HG03045 (cell line): ENCODE measurements at regions not wholly inside any gene's neighbourhood (a gene's known extent, or its start where the extent isn't known, plus 50 kb on each side); places are given as distances from the start of the nearest gene placed in this dataset.

Source experiments
- ATAC-seq: cut with Tn5 transposase; IDR thresholded peaks from one replicate; pipeline ENCODE4 v1.9.1; 2021; ENCODE audit warnings: mild to moderate bottlenecking, moderate library complexity; ENCODE audit not compliant: unreplicated experiment

DNA sequence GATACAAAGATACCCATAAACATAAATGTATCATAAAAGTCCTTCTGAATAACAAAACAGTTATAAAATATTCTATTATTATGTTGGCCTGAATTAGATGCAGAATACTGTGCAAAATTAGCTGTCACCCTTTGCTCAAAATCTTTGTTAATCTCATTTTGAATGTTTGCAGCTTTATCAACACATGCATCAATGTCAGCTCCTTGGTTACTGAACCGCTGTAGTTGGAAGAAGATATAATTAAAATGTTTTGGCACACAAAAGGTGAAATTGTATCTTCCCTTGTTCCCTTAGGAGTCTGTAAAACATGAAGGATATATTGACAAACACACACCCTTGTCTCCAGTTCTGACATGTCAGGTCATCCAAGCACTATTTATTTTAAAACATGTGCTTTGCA lies 146.3 kb upstream of the POU5F2 start:
- no peak for ATAC-seq

- no peak for ATAC-seq
Observed at GRCh38 chr5:93886917-93887361, 145.5 kb upstream of the POU5F2 start.

DNA sequence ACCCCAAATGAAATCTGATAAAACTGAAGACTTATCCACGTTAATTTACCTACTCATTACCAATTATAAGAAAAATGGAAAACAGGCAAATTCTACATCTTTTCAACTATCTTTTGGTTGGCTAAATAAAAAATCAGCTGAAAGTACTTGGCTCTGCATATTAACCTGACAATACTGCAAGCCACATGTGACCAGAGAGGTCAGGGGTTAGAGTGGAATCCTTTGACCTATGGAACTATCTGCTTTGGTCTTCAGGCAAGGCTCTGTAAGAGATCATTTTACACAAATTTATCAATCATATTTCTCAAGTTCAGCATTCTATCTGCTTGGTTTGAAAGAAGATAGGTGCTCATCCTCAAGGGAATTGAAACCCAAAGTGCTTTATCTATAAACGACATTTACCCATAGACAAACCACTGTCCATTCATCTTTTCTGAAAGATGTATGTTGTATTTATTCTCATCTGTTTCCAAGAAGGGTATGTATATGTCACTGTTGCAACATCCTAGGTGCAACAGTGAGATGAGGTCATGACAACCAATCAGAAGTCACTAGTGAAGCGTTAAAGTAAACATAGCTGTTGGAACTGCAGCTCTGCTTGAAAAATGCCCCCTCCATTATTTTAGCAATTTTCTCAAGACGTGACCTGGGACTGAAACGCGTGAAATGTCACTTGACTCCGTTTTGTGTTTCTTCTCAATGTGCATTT lies 144.9 kb upstream of the POU5F2 start:
- ATAC-seq = no peak

DNA sequence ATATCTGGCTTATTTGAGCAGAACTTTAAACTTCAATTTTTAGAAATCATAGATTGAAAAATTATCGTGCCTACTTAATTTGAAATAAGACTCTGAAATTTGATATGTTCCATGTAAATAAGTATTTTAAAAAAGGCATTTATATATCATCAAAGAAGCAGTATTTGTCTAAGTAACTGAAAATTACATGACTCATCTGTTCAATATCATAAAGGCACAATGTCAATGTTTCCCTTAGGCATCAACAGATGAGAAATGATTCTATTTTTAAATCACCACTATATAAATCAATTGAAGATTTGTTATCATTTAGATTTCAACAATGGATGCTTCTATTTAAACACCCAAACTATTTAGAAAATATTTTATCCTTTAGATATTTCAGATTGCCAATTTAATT lies 142.9 kb upstream of the POU5F2 start:
- no peak for ATAC-seq

DNA sequence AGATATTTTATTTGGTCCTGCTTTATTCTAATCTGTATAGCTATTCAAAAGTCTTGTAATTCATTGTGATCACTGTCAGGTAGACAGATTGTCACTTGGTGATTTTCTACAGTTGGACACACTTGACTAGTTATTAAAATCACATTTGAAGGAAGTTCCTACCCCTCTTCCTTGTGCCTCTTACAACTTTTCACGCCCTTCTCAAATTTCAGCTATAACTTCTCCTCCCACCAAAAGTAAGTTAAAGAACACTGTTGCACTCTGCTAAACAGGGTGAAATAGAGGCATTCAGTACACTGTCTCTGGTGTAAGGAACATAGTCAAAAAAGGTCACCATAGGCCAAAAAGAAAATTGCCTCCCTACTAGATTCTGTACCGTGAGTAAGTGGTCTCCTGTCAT lies 142.1 kb upstream of the POU5F2 start:
- ATAC-seq = no peak

DNA sequence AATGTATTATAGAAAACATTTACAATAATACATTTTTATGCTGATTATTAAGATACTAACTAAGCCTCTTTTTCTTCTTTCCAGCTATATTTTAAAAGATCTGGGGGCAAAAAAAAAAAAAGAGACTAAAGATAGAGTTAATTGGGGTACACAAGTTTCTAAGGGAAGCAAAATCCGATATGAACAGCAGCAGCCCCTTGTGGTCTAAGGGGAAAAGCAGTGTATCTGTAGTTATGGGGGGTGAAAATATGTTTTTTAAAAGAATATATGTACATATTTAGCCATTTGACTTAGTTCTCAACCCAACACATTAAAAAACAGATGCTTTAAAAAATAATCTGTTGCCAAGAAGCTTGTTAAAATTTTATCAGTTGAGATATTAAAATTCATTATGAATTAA lies 134.3 kb upstream of the POU5F2 start:
- ATAC-seq = no peak

- ATAC-seq = peak; percentile 72
Observed at GRCh38 chr5:93874491-93874890, 133.1 kb upstream of the POU5F2 start.

- ATAC-seq = peak; percentile 93
Observed at GRCh38 chr5:93874080-93874479, 132.7 kb upstream of the POU5F2 start.

DNA sequence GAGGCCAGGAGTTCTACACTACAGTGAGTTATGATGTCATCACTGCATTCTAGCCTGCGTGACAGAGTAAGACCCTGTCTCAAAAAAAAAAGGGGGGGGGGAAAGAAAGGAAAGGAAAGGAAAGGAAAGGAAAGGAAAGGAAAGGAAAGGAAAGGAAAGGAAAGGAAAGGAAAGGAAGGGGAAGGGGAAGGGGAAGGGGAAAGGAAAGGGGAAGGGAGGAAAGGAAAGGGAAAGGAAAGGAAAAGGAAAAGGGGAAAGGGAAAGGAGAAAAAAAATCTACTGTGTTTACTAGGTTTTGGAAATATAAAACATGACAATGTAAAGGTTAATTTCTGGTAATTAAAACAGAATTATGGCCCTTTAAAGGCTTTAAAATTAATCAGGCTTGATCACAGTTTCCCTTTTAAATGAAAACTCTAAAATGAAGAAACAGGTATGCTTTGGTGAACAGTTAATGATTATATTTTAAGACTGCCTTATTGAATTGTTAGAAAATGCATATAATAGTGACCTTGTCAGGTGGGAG lies 131.9 kb upstream of the POU5F2 start:
- ATAC-seq = no peak

GRCh38 chr5:93870649-93871048 lies 129.2 kb upstream of the POU5F2 start:
- ATAC-seq = no peak

DNA sequence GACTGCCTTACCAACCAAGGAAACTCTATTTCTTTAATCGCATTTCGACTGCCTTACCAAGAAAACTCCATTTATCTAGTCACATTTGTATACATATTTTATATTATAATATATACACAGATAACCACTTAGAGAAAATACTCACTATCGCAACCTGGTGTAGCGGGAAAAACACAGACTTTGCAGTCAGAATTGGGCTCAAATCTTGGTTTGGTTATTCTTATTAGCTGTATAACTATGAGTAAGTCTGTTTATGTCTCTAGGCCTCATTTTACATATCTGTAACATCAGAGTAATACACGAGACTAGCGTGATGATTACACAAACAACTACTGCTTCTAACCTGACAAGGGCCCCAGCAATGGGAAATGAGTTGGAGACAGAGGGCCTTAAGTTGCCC lies 127.5 kb upstream of the POU5F2 start:
- ATAC-seq = no peak

- ATAC-seq = no peak
Observed at GRCh38 chr5:93850311-93850710, 108.9 kb upstream of the POU5F2 start.

DNA sequence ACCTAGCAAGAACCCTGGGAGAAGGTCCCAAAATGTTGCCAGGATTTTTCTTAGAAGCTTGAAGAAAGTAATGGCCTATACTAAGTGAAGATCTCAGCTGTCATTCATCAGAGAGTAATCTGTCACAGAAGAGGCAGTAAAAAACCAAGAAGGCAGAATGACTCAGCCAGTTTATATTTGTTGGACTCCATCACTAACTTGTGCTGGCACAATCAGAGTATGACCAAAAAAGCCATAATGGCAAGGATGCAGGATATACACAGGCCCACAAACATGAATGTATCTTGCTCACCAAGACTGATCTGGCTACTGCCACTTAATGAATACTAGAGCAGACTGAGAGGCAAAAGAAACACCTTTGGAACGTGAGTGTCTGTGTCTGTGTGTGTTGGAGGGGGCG lies 104.0 kb upstream of the POU5F2 start:
- ATAC-seq = no peak

GRCh38 chr5:93831449-93831848 lies 90.0 kb upstream of the POU5F2 start:
- ATAC-seq = no peak

GRCh38 chr5:93830893-93831292 lies 89.5 kb upstream of the POU5F2 start:
- ATAC-seq = no peak

- ATAC-seq = no peak
Observed at GRCh38 chr5:93829346-93829745, 87.9 kb upstream of the POU5F2 start.

DNA sequence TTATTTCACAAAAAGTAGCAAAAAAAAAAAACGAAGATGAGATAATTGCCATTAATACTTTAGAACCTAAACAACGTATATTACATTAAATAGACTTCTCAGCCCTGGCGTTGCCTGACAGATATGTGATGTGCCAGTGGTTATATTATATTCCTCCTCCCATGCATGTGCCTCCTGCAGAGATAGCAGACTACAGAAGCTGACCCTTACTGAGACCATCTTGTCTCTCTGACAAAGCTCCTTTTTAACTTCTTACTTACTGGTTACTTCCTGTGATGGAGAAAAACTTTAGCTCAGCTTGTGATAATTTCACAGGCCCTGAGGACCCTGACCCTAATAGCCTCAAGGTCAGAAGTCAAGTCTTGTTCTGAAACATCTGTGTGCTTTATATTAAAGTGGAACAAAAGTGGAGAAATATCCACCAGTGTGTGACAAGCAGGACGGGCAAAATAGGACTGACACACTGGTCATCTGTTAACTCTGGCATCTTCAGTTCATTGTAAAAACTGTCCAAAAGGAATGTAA lies 80.6 kb upstream of the POU5F2 start:
- ATAC-seq = no peak

DNA sequence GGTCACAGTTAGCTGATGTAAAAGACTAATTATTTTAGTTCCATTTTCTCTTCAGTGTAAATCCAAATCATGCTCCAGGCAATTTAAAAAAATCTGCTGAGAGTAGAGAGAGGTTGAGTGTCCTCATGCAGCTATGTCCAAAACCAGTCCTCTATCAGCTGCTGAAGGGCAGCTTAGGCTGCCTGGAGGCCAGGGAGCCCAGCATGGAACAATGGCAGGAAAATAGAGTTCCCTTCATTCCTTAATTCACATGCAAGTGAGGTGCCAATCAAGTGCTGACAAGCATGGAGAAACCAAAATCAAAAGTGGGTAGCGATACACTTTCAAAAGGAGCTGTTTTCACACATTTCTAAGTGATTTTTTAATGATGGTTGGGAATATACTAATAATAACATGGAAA lies 78.3 kb upstream of the POU5F2 start:
- ATAC-seq = no peak

GRCh38 chr5:93810780-93811179 lies 69.4 kb upstream of the POU5F2 start:
- no peak for ATAC-seq

DNA sequence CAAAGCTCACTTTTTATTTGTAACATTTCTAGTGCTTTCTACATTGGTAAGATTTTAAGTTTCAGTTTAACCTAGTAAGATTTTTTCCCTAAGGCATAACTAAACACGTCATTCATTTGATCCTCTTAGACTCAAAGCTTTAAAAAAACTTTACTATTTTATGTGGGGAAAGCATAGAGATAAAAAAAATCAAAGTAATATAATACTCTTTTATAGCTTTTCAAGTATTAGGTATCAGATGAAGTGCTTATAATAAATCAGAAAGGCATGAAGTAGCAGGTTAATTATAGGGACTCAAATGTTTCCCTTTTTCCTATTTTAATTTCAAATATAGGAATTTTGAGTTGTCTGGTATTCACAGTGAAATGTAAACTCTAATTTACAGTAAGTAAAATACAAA lies 68.0 kb upstream of the POU5F2 start:
- ATAC-seq = no peak

DNA sequence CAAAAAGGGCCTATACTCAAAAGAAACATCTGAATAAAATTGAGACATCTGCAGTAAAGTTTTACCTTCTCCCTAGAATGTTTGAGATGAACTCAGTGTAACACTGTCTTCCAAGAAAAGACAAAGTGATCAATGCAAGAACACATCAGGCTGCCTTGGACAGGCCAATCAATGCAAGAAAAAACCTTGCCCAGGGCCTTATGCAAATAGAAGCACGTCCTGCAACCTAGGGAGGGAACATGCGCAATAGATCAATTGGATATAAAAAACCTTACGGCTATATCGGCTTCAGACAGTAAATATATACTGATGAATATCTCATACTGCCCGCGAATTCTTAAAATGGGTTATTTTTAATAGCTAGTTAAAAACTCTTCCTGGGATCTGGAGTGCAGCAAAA lies 66.4 kb upstream of the POU5F2 start:
- no peak for ATAC-seq

DNA sequence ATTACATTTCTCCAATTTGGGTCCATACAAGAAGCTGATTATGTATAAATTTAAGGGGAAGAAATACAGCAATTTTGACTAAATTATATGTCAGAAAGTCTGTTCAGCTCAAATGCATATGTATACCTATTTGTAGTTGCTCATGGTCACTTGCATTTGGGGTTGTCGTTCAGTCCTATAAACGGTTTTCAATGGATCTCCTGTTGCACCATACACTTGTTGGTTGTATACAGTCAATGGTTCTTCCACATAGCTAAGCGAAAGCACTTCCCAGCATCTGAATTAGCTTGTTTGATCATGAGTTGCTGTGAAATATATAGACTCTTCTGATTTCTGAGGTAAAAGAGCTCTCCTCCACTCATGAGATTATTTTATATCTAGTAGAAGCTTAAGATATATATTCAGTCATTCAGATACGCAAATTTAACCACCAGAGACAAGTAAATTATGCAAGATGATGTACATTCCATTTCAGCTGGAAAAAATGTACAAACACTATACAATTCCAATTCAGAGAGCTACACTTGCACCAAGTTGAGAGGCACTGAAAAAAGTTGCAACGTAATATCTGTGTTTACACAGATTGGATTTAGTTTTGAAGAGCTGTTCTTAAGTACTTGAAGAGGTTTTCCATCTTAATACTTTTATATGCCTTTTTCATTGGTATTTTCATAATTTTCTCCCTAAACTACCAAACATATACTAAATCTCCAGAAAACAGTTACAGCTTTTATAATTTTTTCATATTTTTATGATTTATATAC lies 64.4 kb upstream of the POU5F2 start:
- no peak for ATAC-seq
